HepG2 (cell line): ENCODE measurements at regions not wholly inside any gene's neighbourhood (a gene's known extent, or its start where the extent isn't known, plus 50 kb on each side); places are given as distances from the start of the nearest gene placed in this dataset.

Experiments used
- FOSL2 ChIP-seq: sonication (generic); formaldehyde crosslinking; IDR thresholded peaks from 2 replicates; pipeline ENCODE4 v1.4.0; 2020; ENCODE audit warnings: missing genetic modification reagents
- POLR2A ChIP-seq, 2 experiments: IDR thresholded peaks; 2 replicates each; pipeline ENCODE4 v1.6.1; 2011; ENCODE audit warnings: low read depth in 2 of 2, low read length in 2 of 2, mild to moderate bottlenecking in 1 of 2, moderate library complexity in 1 of 2; ENCODE audit not compliant: insufficient read depth in 1 of 2
- SMC3 ChIP-seq: IDR thresholded peaks from 2 replicates; pipeline ENCODE4 v1.6.1; 2011; ENCODE audit warnings: low read length, improper control_type of control experiment
- TF ChIP-seq, protein P1 (sequence below): sonication (generic); formaldehyde crosslinking; IDR thresholded peaks from 2 replicates; pipeline ENCODE4 v1.5.0; 2020; ENCODE audit warnings: mild to moderate bottlenecking, missing genetic modification reagents, moderate library complexity
- TF ChIP-seq, protein P2 (sequence below): sonication (generic); formaldehyde crosslinking; IDR thresholded peaks from 2 replicates; pipeline ENCODE4 v1.8.0; 2023; ENCODE audit warnings: mild to moderate bottlenecking, missing genetic modification reagents

DNA sequence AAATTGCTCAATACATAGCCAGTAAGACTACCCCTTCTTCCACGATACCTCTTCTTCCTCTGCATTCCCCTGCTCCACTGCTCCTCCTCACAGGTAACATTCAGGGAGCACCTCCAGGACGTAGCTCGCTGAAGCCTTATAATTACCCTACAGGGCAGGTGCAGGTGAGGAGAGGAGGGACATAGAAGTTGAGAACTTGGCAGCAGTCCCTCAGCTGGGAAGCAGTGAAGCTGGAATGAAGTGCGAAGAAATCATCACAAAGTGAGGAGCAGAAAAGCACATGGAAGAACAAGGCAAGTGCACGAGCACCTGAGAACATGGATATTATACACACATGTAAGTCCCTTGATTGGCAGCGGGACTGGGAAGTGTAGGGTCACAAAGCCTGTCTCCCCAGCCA lies 118.2 kb downstream of the HSD17B3 start:
- TF ChIP-seq, protein P1, sequence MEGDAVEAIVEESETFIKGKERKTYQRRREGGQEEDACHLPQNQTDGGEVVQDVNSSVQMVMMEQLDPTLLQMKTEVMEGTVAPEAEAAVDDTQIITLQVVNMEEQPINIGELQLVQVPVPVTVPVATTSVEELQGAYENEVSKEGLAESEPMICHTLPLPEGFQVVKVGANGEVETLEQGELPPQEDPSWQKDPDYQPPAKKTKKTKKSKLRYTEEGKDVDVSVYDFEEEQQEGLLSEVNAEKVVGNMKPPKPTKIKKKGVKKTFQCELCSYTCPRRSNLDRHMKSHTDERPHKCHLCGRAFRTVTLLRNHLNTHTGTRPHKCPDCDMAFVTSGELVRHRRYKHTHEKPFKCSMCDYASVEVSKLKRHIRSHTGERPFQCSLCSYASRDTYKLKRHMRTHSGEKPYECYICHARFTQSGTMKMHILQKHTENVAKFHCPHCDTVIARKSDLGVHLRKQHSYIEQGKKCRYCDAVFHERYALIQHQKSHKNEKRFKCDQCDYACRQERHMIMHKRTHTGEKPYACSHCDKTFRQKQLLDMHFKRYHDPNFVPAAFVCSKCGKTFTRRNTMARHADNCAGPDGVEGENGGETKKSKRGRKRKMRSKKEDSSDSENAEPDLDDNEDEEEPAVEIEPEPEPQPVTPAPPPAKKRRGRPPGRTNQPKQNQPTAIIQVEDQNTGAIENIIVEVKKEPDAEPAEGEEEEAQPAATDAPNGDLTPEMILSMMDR (CRISPR knock-in tag) = no peak
- TF ChIP-seq SMC3 (no peak), POLR2A (IDR thresholded peaks at IDR 0.05; ENCODE audit: insufficient read depth in 1 of 2, low read depth in 2 of 2, low read length in 2 of 2) (no peak), FOSL2 (CRISPR knock-in tag) (no peak)
- TF ChIP-seq, protein P2, sequence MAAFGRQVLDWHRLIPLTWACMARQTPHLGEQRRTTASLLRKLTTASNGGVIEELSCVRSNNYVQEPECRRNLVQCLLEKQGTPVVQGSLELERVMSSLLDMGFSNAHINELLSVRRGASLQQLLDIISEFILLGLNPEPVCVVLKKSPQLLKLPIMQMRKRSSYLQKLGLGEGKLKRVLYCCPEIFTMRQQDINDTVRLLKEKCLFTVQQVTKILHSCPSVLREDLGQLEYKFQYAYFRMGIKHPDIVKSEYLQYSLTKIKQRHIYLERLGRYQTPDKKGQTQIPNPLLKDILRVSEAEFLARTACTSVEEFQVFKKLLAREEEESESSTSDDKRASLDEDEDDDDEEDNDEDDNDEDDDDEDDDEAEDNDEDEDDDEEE (CRISPR knock-in tag) = no peak
